Small intestine (tissue), 7 donors: ENCODE measurements at regions not wholly inside any gene's neighbourhood (a gene's known extent, or its start where the extent isn't known, plus 50 kb on each side); places are given as distances from the start of the nearest gene placed in this dataset.
A peak's percentile ranks its signal among the peaks of the same experiment; 100 is the strongest.

ENCODE experiments used
- DNase-seq, 2 donors: peaks; one replicate each; pipeline versions ENCODE4 v3.0.0 to v3.0.0-alpha.2; 2013
- FAIRE-seq: peaks from 2 replicates; lab custom pipeline; 2012; peaks lifted over from hg19 to GRCh38; lab: Jason Lieb, UNC
- H3K27ac ChIP-seq, 3 donors: one replicate each; pipeline ENCODE4 v1.5.1; 2013; ENCODE audit warnings: low read length in 2 of 3, mild to moderate bottlenecking in 2 of 3, control low read depth in 1 of 3, inconsistent platforms in 1 of 3, low read depth in 1 of 3, moderate library complexity in 1 of 3
- H3K27me3 ChIP-seq, 3 donors: one replicate each; pipeline ENCODE4 v1.6.1; 2013; ENCODE audit warnings: low read length in 3 of 3, inconsistent platforms in 1 of 3; ENCODE audit not compliant: control insufficient read depth in 3 of 3, insufficient read depth in 3 of 3
- H3K36me3 ChIP-seq, 3 donors: one replicate each; pipeline ENCODE4 v1.6.1; 2013; ENCODE audit warnings: low read length in 3 of 3, inconsistent platforms in 1 of 3, low read depth in 1 of 3, mild to moderate bottlenecking in 1 of 3, moderate library complexity in 1 of 3; ENCODE audit not compliant: control insufficient read depth in 3 of 3, insufficient read depth in 2 of 3
- H3K4me1 ChIP-seq, 3 donors: one replicate each; pipeline ENCODE4 v1.6.1; 2013; ENCODE audit warnings: low read length in 2 of 3, inconsistent platforms in 1 of 3, low read depth in 1 of 3, mild to moderate bottlenecking in 1 of 3, moderate library complexity in 1 of 3; ENCODE audit not compliant: control insufficient read depth in 3 of 3, insufficient read depth in 2 of 3
- H3K4me3 ChIP-seq, 3 donors: one replicate each; pipeline ENCODE4 v1.5.1; 2013; ENCODE audit warnings: low read length in 3 of 3, control low read depth in 1 of 3, inconsistent platforms in 1 of 3, low read depth in 1 of 3, mild to moderate bottlenecking in 1 of 3, moderate library complexity in 1 of 3
- H3K9me3 ChIP-seq, 2 donors: one replicate each; pipeline ENCODE4 v1.6.1; 2013; ENCODE audit warnings: low read depth in 1 of 2, low read length in 1 of 2; ENCODE audit not compliant: control insufficient read depth in 2 of 2, insufficient read depth in 1 of 2
- WGBS, 3 donors: extraction: QIAGEN DNeasy Blood & Tissue Kit; methylation state at CpG; one replicate each; pipeline ENCODE4 v1.1.7; 2013; 5-methylcytosine and 5-hydroxymethylcytosine counted together
- donor health status: healthy with polysubstance abuse.
- donor health status: control.
- donor health status: control.
- donor health status: Bipolar disorder and iron deficiency.
- donor health status: healthy.

- FAIRE-seq, result no peak
- H3K27me3 ChIP-seq, result no peaks in the 10 kb centered on the region
- H3K4me1 ChIP-seq, result no peaks in the 10 kb centered on the region
- H3K4me3 ChIP-seq, result no peak overlapping the region
- WGBS, 3 donors, result 74 to 89% (median 81%) methylated on average over 3 of the region's 3 CpGs
- no peaks in the 10 kb centered on the region for H3K9me3 ChIP-seq
- H3K27ac ChIP-seq, result no peak overlapping the region
- no peak for DNase-seq
- H3K36me3 ChIP-seq, result no peaks in the 10 kb centered on the region
Observed at GRCh38 chr2:47660168-47660567, 89.4 kb upstream of the KCNK12 start.

- no peaks in the 10 kb centered on the region for H3K36me3 ChIP-seq
- no peak overlapping the region for H3K27ac ChIP-seq
- H3K9me3 ChIP-seq, result no peaks in the 10 kb centered on the region
- no peaks in the 10 kb centered on the region for H3K27me3 ChIP-seq
- H3K4me3 ChIP-seq, result no peak overlapping the region
- FAIRE-seq (no peak), DNase-seq (no peak)
- peaks cover 0 to 10% (median 0%) of the 10 kb centered on the region in 3 donors for H3K4me1 ChIP-seq
- WGBS, 3 donors, result 82 to 88% (median 82%) methylated on average over 8 to 9 of the region's 9 CpGs
Observed at GRCh38 chr2:47658646-47659320, 88.0 kb upstream of the KCNK12 start.

GRCh38 chr2:47657886-47658489, 87.2 kb upstream of the KCNK12 start:
- WGBS, 3 donors, result 82 to 83% (median 82%) methylated on average over 7 of the region's 7 CpGs
- Histone ChIP-seq H3K9me3 (no peaks in the 10 kb centered on the region), H3K27me3 (no peaks in the 10 kb centered on the region), H3K36me3 (no peaks in the 10 kb centered on the region), H3K4me3 (no peak overlapping the region), H3K27ac (no peak overlapping the region), H3K4me1 (peaks cover 0 to 10% (median 0%) of the 10 kb centered on the region in 3 donors)
- no peak for DNase-seq
- FAIRE-seq, result no peak

- H3K36me3 ChIP-seq, result no peaks in the 10 kb centered on the region
- no peak for FAIRE-seq
- H3K27me3 ChIP-seq, result no peaks in the 10 kb centered on the region
- H3K9me3 ChIP-seq, result no peaks in the 10 kb centered on the region
- peaks cover 0 to 10% (median 0%) of the 10 kb centered on the region in 3 donors for H3K4me1 ChIP-seq
- DNase-seq, result no peak
- H3K4me3 ChIP-seq, result no peak overlapping the region
- WGBS, 3 donors, result 85 to 91% (median 89%) methylated on average over 8 of the region's 8 CpGs
- no peak overlapping the region for H3K27ac ChIP-seq
Observed at GRCh38 chr2:47656715-47657600, 86.2 kb upstream of the KCNK12 start.

- Histone ChIP-seq H3K4me1 (peaks cover 0 to 10% (median 0%) of the 10 kb centered on the region in 3 donors), H3K27ac (no peak overlapping the region), H3K27me3 (no peaks in the 10 kb centered on the region), H3K4me3 (no peak overlapping the region), H3K9me3 (no peaks in the 10 kb centered on the region), H3K36me3 (no peaks in the 10 kb centered on the region)
- FAIRE-seq (no peak), DNase-seq (no peak)
- WGBS, 3 donors, result 84 to 86% (median 85%) methylated on average over 2 of the region's 2 CpGs
Observed at GRCh38 chr2:47655563-47655880, 84.7 kb upstream of the KCNK12 start.

GRCh38 chr2:47654790-47655562, 84.2 kb upstream of the KCNK12 start:
- DNase-seq, result no peak
- no peak overlapping the region for H3K27ac ChIP-seq

GRCh38 chr2:47653902-47654789, 83.4 kb upstream of the KCNK12 start:
- DNase-seq (peak; percentile 57 to 73), FAIRE-seq (no peak)
- H3K36me3 ChIP-seq, result no peaks in the 10 kb centered on the region
- H3K9me3 ChIP-seq, result peaks cover 0 to 9% of the 10 kb centered on the region in 2 donors
- no peak overlapping the region for H3K27ac ChIP-seq
- WGBS, 3 donors, result 25 to 48% (median 33%) methylated on average over 20 of the region's 20 CpGs
- no peaks in the 10 kb centered on the region for H3K27me3 ChIP-seq
- no peak overlapping the region for H3K4me3 ChIP-seq
- peaks cover 0 to 10% (median 0%) of the 10 kb centered on the region in 3 donors for H3K4me1 ChIP-seq

More at GRCh38 chr2:47654790-47655562, 84.2 kb upstream of the KCNK12 start:
- H3K4me3 ChIP-seq, result no peak overlapping the region
- H3K9me3 ChIP-seq, result peaks cover 0 to 4% of the 10 kb centered on the region in 2 donors
- peaks cover 0 to 10% (median 0%) of the 10 kb centered on the region in 3 donors for H3K4me1 ChIP-seq
- no peaks in the 10 kb centered on the region for H3K36me3 ChIP-seq
- no peak for FAIRE-seq
- H3K27me3 ChIP-seq, result no peaks in the 10 kb centered on the region
- WGBS, 3 donors, result 48 to 61% (median 49%) methylated on average over 15 of the region's 15 CpGs
